ENCODE measurements at regions not wholly inside any gene's neighbourhood (a gene's known extent, or its start where the extent isn't known, plus 50 kb on each side); places are given as distances from the start of the nearest gene placed in this dataset.
"Not testable (repeated sequence)": the region's sequence is repeated elsewhere in the genome, so short reads cannot be mapped to it uniquely, and the experiment has no call there.

- 70 to 80% methylated on average over 5 of the region's 5 CpGs for WGBS, 2 experiments (ENCODE audit: low coverage in 1 of 2, low lambda C conversion rate in 2 of 2, missing lambda C conversion rate in 2 of 2)
- Histone ChIP-seq H3K4me2 (ENCODE audit: unreplicated experiment) (no peak overlapping the region), H3K79me2 (ENCODE audit: insufficient read depth) (no peaks in the 10 kb centered on the region), H3K4me3 (no peak overlapping the region), H3F3A (ENCODE audit: insufficient read depth) (peaks cover 7% of the 10 kb centered on the region; the same call in 1 of the 2 replicates), H3K9me3 (ENCODE audit: low read depth) (peaks cover 3% of the 10 kb centered on the region), H3K27me3 (replicated peaks; ENCODE audit: insufficient read depth) (no peaks in the 10 kb centered on the region), H2AFZ (no peak overlapping the region), H3K36me3 (ENCODE audit: low read depth) (no peaks in the 10 kb centered on the region), H3K9me2 (ENCODE audit: insufficient read depth) (0 out of 2 replicates have a peak, but pooled peaks cover 5% of the 10 kb centered on the region), H4K20me1 (ENCODE audit: insufficient read depth) (no peaks in the 10 kb centered on the region), H3K27ac (no peak overlapping the region), H3K4me1 (ENCODE audit: insufficient read depth) (no peaks in the 10 kb centered on the region), H3K9ac (no peak overlapping the region)
- in situ Hi-C loops (cut with MboI), result no loop called here
- no peak for TF ChIP-seq EZH2 (IDR thresholded peaks at IDR 0.05; ENCODE audit: insufficient read depth, poor library complexity, severe bottlenecking)
- TF ChIP-seq EZH2phosphoT487 (IDR thresholded peaks at IDR 0.05; ENCODE audit: insufficient read depth, low read depth), result no peak
- no peak for DNase-seq
These were observed 838.7 kb downstream of the RNF144A start for GRCh38 chr2:7755879-7756278.

GRCh38 chr2:7758073-7758759 is 841.0 kb downstream of the RNF144A start:
- H3K9ac ChIP-seq, result no peak overlapping the region
- no peak overlapping the region for H3K4me3 ChIP-seq
- 0 out of 2 replicates have a peak overlapping the region, but pooled peaks have one; percentile 5 for H3K27ac ChIP-seq
- in situ Hi-C loops (cut with MboI), result no loop called here
- H2AFZ ChIP-seq, result no peak overlapping the region
- H3K79me2 ChIP-seq (ENCODE audit: insufficient read depth), result no peaks in the 10 kb centered on the region
- no peak overlapping the region for H3K4me2 ChIP-seq (ENCODE audit: unreplicated experiment)
- H3K4me1 ChIP-seq (ENCODE audit: insufficient read depth), result no peaks in the 10 kb centered on the region
- H3F3A ChIP-seq (ENCODE audit: insufficient read depth), result peaks cover 7% of the 10 kb centered on the region; the same call in 1 of the 2 replicates
- H3K9me3 ChIP-seq (ENCODE audit: low read depth), result no peaks in the 10 kb centered on the region
- no peak for TF ChIP-seq EZH2 (IDR thresholded peaks at IDR 0.05; ENCODE audit: insufficient read depth, poor library complexity, severe bottlenecking)
- TF ChIP-seq EZH2phosphoT487 (IDR thresholded peaks at IDR 0.05; ENCODE audit: insufficient read depth, low read depth), result no peak
- H3K27me3 ChIP-seq (replicated peaks; ENCODE audit: insufficient read depth), result no peaks in the 10 kb centered on the region
- 62 to 64% methylated on average over 3 of the region's 3 CpGs for WGBS, 2 experiments (ENCODE audit: low coverage in 1 of 2, low lambda C conversion rate in 2 of 2, missing lambda C conversion rate in 2 of 2)
- no peaks in the 10 kb centered on the region for H3K36me3 ChIP-seq (ENCODE audit: low read depth)
- H3K9me2 ChIP-seq (ENCODE audit: insufficient read depth), result 0 out of 2 replicates have a peak, but pooled peaks cover 5% of the 10 kb centered on the region
- peak; percentile 66 for DNase-seq
- no peaks in the 10 kb centered on the region for H4K20me1 ChIP-seq (ENCODE audit: insufficient read depth)

GRCh38 chr2:7759898-7760297 is 842.7 kb downstream of the RNF144A start:
- 0 out of 2 replicates have a peak, but pooled peaks cover 5% of the 10 kb centered on the region for H3K9me2 ChIP-seq (ENCODE audit: insufficient read depth)
- no peak overlapping the region for H3K9ac ChIP-seq
- H2AFZ ChIP-seq, result no peak overlapping the region
- no peak for DNase-seq
- peaks cover 7% of the 10 kb centered on the region; the same call in 1 of the 2 replicates for H3F3A ChIP-seq (ENCODE audit: insufficient read depth)
- no peak overlapping the region for H3K27ac ChIP-seq
- in situ Hi-C loops (cut with MboI), result no loop called here
- no peaks in the 10 kb centered on the region for H3K36me3 ChIP-seq (ENCODE audit: low read depth)
- H3K9me3 ChIP-seq (ENCODE audit: low read depth), result no peaks in the 10 kb centered on the region
- no peaks in the 10 kb centered on the region for H3K4me1 ChIP-seq (ENCODE audit: insufficient read depth)
- no peak for TF ChIP-seq EZH2 (IDR thresholded peaks at IDR 0.05; ENCODE audit: insufficient read depth, poor library complexity, severe bottlenecking)
- no peak for TF ChIP-seq EZH2phosphoT487 (IDR thresholded peaks at IDR 0.05; ENCODE audit: insufficient read depth, low read depth)
- no peak overlapping the region for H3K4me3 ChIP-seq
- no peak overlapping the region for H3K4me2 ChIP-seq (ENCODE audit: unreplicated experiment)
- no peaks in the 10 kb centered on the region for H3K27me3 ChIP-seq (replicated peaks; ENCODE audit: insufficient read depth)
- H3K79me2 ChIP-seq (ENCODE audit: insufficient read depth), result no peaks in the 10 kb centered on the region
- 77 to 89% methylated on average over 3 of the region's 3 CpGs for WGBS, 2 experiments (ENCODE audit: low coverage in 1 of 2, low lambda C conversion rate in 2 of 2, missing lambda C conversion rate in 2 of 2)
- H4K20me1 ChIP-seq (ENCODE audit: insufficient read depth), result no peaks in the 10 kb centered on the region

- in situ Hi-C loops (cut with MboI); H3K9me2 ChIP-seq (ENCODE audit: insufficient read depth); H3K4me3 ChIP-seq; H3K36me3 ChIP-seq (ENCODE audit: low read depth); H3K27ac ChIP-seq; H3K4me2 ChIP-seq (ENCODE audit: unreplicated experiment); H3K27me3 ChIP-seq (replicated peaks; ENCODE audit: insufficient read depth); H4K20me1 ChIP-seq (ENCODE audit: insufficient read depth); H3K9ac ChIP-seq; H2AFZ ChIP-seq; H3K79me2 ChIP-seq (ENCODE audit: insufficient read depth); H3K9me3 ChIP-seq (ENCODE audit: low read depth); H3F3A ChIP-seq (ENCODE audit: insufficient read depth); DNase-seq; H3K4me1 ChIP-seq (ENCODE audit: insufficient read depth): not testable (repeated sequence)
- WGBS, 2 experiments (ENCODE audit: low coverage in 1 of 2, low lambda C conversion rate in 2 of 2, missing lambda C conversion rate in 2 of 2), result 91 to 96% methylated on average over 3 of the region's 3 CpGs
These were observed 846.2 kb downstream of the RNF144A start for GRCh38 chr2:7763418-7763817.

All from GM23248 (cell line).